ENCODE measurements at regions not wholly inside any gene's neighbourhood (a gene's known extent, or its start where the extent isn't known, plus 50 kb on each side); places are given as distances from the start of the nearest gene placed in this dataset.

DNA sequence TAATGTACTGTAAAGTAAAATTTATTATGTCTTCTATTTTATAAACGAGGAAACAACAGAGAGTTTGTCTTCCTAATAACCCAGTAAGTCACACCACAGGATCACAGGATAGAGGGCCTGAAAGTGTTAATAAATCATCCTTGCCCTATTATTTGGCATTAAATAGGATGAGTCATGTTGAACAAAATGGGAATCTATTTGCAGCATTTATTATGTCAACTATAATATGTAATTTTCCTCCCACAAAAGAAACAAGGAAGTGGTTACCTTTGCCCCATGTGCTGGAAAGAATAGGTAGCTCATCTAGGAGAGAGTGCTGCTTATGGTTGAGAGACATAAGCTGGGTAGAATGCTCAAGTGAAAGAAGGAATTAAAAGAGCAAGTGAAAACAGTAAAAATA lies 237.6 kb upstream of the NDST3 start:
- Histone ChIP-seq H3F3A (ENCODE audit: control insufficient read depth, insufficient read depth) (no peaks in the 10 kb centered on the region), H3K4me3 (ENCODE audit: low read length) (no peak overlapping the region), H3K9me2 (replicated peaks; ENCODE audit: control insufficient read depth, low read length) (no peaks in the 10 kb centered on the region), H3K4me2 (ENCODE audit: low read length) (no peak overlapping the region), H3K4me1 (ENCODE audit: control insufficient read depth, low read length) (no peaks in the 10 kb centered on the region), H3K9me3 (ENCODE audit: control insufficient read depth, insufficient read depth, low read length) (no peaks in the 10 kb centered on the region), H4K20me1 (ENCODE audit: control insufficient read depth, insufficient read depth, low read depth, low read length) (no peaks in the 10 kb centered on the region), H3K79me2 (ENCODE audit: control insufficient read depth, low read length) (no peaks in the 10 kb centered on the region), H3K36me3 (ENCODE audit: control insufficient read depth, low read length) (no peaks in the 10 kb centered on the region), H3K27ac (ENCODE audit: low read depth, low read length) (no peak overlapping the region), H3K27me3 (ENCODE audit: control insufficient read depth, low read length) (no peaks in the 10 kb centered on the region)
- TF ChIP-seq, protein P1, sequence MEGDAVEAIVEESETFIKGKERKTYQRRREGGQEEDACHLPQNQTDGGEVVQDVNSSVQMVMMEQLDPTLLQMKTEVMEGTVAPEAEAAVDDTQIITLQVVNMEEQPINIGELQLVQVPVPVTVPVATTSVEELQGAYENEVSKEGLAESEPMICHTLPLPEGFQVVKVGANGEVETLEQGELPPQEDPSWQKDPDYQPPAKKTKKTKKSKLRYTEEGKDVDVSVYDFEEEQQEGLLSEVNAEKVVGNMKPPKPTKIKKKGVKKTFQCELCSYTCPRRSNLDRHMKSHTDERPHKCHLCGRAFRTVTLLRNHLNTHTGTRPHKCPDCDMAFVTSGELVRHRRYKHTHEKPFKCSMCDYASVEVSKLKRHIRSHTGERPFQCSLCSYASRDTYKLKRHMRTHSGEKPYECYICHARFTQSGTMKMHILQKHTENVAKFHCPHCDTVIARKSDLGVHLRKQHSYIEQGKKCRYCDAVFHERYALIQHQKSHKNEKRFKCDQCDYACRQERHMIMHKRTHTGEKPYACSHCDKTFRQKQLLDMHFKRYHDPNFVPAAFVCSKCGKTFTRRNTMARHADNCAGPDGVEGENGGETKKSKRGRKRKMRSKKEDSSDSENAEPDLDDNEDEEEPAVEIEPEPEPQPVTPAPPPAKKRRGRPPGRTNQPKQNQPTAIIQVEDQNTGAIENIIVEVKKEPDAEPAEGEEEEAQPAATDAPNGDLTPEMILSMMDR (IDR thresholded peaks at IDR 0.05; ENCODE audit: low read depth, low read length, poor library complexity, severe bottlenecking), result no peak
- TF ChIP-seq EZH2phosphoT487 (IDR thresholded peaks at IDR 0.05; ENCODE audit: borderline replicate concordance, low read length), result no peak

DNA sequence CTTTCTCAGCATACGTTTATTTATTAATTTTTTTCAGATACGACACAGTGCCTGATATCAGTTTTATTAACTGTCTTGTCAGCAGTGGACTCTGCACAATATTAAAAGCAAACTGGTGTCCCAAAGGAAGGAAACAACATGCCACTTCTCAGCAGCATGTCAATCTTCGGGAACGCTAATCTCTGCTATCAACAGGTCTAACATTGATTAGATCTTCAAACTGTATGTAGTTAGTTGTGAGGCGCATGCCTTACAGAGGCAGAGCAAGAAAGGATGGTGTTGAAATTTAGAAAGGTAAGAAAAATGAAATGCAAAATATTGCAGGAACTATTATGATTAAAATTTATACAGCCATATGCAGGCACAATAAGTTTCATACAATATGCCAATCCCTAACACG lies 233.7 kb upstream of the NDST3 start:
- H3K27me3 ChIP-seq (ENCODE audit: control insufficient read depth, low read length), result no peaks in the 10 kb centered on the region
- TF ChIP-seq, protein P1 (IDR thresholded peaks at IDR 0.05; ENCODE audit: low read depth, low read length, poor library complexity, severe bottlenecking), result no peak
- TF ChIP-seq EZH2phosphoT487 (IDR thresholded peaks at IDR 0.05; ENCODE audit: borderline replicate concordance, low read length), result no peak
- H3K79me2 ChIP-seq (ENCODE audit: control insufficient read depth, low read length), result no peaks in the 10 kb centered on the region
- H3K4me3 ChIP-seq (ENCODE audit: low read length), result no peak overlapping the region
- no peaks in the 10 kb centered on the region for H3F3A ChIP-seq (ENCODE audit: control insufficient read depth, insufficient read depth)
- H3K36me3 ChIP-seq (ENCODE audit: control insufficient read depth, low read length), result no peaks in the 10 kb centered on the region
- H4K20me1 ChIP-seq (ENCODE audit: control insufficient read depth, insufficient read depth, low read depth, low read length), result no peaks in the 10 kb centered on the region
- no peaks in the 10 kb centered on the region for H3K9me3 ChIP-seq (ENCODE audit: control insufficient read depth, insufficient read depth, low read length)
- no peaks in the 10 kb centered on the region for H3K4me1 ChIP-seq (ENCODE audit: control insufficient read depth, low read length)
- no peaks in the 10 kb centered on the region for H3K9me2 ChIP-seq (replicated peaks; ENCODE audit: control insufficient read depth, low read length)
- H3K27ac ChIP-seq (ENCODE audit: low read depth, low read length), result no peak overlapping the region
- H3K4me2 ChIP-seq (ENCODE audit: low read length), result no peak overlapping the region

DNA sequence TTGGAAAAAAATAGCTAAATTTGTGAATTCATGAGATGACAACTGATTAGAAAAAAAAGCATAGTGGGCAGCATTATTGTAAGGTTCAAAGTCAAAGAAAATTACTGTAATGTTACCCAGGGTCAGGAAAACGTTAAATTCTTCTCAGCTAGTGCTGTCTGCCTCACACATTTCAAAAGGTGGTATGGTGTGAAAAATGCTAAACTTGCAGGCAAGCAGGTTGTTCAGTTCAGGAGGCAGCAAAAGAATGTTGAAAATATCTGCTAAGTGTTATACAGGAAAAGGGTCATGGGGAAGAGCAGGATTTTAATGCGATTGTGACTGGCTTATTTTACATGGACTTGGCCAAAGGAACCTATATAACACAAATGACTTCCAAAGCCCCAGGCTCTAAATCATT lies 232.5 kb upstream of the NDST3 start:
- no peak for TF ChIP-seq EZH2phosphoT487 (IDR thresholded peaks at IDR 0.05; ENCODE audit: borderline replicate concordance, low read length)
- TF ChIP-seq, protein P1 (IDR thresholded peaks at IDR 0.05; ENCODE audit: low read depth, low read length, poor library complexity, severe bottlenecking), result no peak
- Histone ChIP-seq H3K36me3 (ENCODE audit: control insufficient read depth, low read length) (no peaks in the 10 kb centered on the region), H3K9me2 (replicated peaks; ENCODE audit: control insufficient read depth, low read length) (no peaks in the 10 kb centered on the region), H4K20me1 (ENCODE audit: control insufficient read depth, insufficient read depth, low read depth, low read length) (no peaks in the 10 kb centered on the region), H3K4me2 (ENCODE audit: low read length) (no peak overlapping the region), H3K4me3 (ENCODE audit: low read length) (no peak overlapping the region), H3K27me3 (ENCODE audit: control insufficient read depth, low read length) (no peaks in the 10 kb centered on the region), H3F3A (ENCODE audit: control insufficient read depth, insufficient read depth) (no peaks in the 10 kb centered on the region), H3K4me1 (ENCODE audit: control insufficient read depth, low read length) (no peaks in the 10 kb centered on the region), H3K9me3 (ENCODE audit: control insufficient read depth, insufficient read depth, low read length) (no peaks in the 10 kb centered on the region), H3K27ac (ENCODE audit: low read depth, low read length) (no peak overlapping the region), H3K79me2 (ENCODE audit: control insufficient read depth, low read length) (no peaks in the 10 kb centered on the region)

DNA sequence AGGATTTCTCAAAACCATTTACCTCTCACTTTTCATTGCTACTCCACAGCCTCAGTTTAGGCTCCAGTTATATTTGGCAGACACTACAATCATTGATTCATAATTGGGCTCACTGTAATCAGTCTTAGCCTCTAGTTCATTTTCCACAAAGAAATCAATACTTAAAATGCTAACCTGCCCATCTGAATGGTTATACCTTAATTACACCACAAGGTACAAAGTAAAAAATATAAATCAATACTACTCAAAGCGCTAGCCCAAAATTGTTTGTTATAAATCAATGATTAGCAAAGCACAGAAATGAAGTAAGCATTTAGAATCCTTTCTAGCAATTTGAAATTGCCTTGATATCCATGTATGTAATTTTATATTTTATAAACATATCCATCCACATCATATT lies 222.6 kb upstream of the NDST3 start:
- Histone ChIP-seq H3K36me3 (ENCODE audit: control insufficient read depth, low read length) (no peaks in the 10 kb centered on the region), H3K4me2 (ENCODE audit: low read length) (no peak overlapping the region), H3K4me3 (ENCODE audit: low read length) (no peak overlapping the region), H3K27me3 (ENCODE audit: control insufficient read depth, low read length) (no peaks in the 10 kb centered on the region), H3F3A (ENCODE audit: control insufficient read depth, insufficient read depth) (no peaks in the 10 kb centered on the region), H3K9me2 (replicated peaks; ENCODE audit: control insufficient read depth, low read length) (no peaks in the 10 kb centered on the region), H4K20me1 (ENCODE audit: control insufficient read depth, insufficient read depth, low read depth, low read length) (no peaks in the 10 kb centered on the region), H3K27ac (ENCODE audit: low read depth, low read length) (no peak overlapping the region), H3K4me1 (ENCODE audit: control insufficient read depth, low read length) (no peaks in the 10 kb centered on the region), H3K9me3 (ENCODE audit: control insufficient read depth, insufficient read depth, low read length) (no peaks in the 10 kb centered on the region), H3K79me2 (ENCODE audit: control insufficient read depth, low read length) (no peaks in the 10 kb centered on the region)
- TF ChIP-seq, protein P1 (IDR thresholded peaks at IDR 0.05; ENCODE audit: low read depth, low read length, poor library complexity, severe bottlenecking), result no peak
- TF ChIP-seq EZH2phosphoT487 (IDR thresholded peaks at IDR 0.05; ENCODE audit: borderline replicate concordance, low read length), result no peak
